ENCODE measurements at regions not wholly inside any gene's neighbourhood (a gene's known extent, or its start where the extent isn't known, plus 50 kb on each side); places are given as distances from the start of the nearest gene placed in this dataset.

- TF ChIP-seq, protein P1, sequence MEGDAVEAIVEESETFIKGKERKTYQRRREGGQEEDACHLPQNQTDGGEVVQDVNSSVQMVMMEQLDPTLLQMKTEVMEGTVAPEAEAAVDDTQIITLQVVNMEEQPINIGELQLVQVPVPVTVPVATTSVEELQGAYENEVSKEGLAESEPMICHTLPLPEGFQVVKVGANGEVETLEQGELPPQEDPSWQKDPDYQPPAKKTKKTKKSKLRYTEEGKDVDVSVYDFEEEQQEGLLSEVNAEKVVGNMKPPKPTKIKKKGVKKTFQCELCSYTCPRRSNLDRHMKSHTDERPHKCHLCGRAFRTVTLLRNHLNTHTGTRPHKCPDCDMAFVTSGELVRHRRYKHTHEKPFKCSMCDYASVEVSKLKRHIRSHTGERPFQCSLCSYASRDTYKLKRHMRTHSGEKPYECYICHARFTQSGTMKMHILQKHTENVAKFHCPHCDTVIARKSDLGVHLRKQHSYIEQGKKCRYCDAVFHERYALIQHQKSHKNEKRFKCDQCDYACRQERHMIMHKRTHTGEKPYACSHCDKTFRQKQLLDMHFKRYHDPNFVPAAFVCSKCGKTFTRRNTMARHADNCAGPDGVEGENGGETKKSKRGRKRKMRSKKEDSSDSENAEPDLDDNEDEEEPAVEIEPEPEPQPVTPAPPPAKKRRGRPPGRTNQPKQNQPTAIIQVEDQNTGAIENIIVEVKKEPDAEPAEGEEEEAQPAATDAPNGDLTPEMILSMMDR (IDR thresholded peaks at IDR 0.05; ENCODE audit: low read depth, low read length): no peak
These were observed 97.0 kb downstream of the NRN1 start for GRCh38 chr6:5909721-5910120.

GRCh38 chr6:5906842-5907241, 99.9 kb downstream of the NRN1 start:
- DNase-seq (ENCODE audit: extremely low read depth, low read depth): no peak
- TF ChIP-seq, protein P1 (IDR thresholded peaks at IDR 0.05; ENCODE audit: low read depth, low read length): no peak

More at GRCh38 chr6:5909721-5910120, 97.0 kb downstream of the NRN1 start:
- no peak for DNase-seq (ENCODE audit: extremely low read depth, low read depth)

DNA sequence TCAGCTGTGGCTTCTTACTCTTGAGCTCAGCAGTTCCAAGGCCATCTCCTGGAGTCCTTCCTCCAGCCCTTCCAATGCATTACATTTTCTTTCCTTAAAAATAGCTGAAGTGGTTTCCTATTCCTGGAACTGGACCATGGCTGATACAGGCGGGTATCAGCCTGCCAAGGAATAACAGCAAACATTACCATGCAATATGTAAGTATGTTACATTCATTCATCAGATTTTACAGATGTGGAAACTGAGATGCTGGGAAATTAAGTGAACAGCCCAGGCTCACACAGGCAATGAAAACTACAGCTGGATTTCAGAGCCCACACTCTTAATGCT, 100.4 kb downstream of the NRN1 start:
- DNase-seq (ENCODE audit: extremely low read depth, low read depth): no peak
- TF ChIP-seq, protein P1 (IDR thresholded peaks at IDR 0.05; ENCODE audit: low read depth, low read length): no peak

- DNase-seq (ENCODE audit: extremely low read depth, low read depth): peak; percentile 73
- TF ChIP-seq, protein P1 (IDR thresholded peaks at IDR 0.05; ENCODE audit: low read depth, low read length): no peak
These were observed 101.0 kb downstream of the NRN1 start for GRCh38 chr6:5905431-5906339.

DNA sequence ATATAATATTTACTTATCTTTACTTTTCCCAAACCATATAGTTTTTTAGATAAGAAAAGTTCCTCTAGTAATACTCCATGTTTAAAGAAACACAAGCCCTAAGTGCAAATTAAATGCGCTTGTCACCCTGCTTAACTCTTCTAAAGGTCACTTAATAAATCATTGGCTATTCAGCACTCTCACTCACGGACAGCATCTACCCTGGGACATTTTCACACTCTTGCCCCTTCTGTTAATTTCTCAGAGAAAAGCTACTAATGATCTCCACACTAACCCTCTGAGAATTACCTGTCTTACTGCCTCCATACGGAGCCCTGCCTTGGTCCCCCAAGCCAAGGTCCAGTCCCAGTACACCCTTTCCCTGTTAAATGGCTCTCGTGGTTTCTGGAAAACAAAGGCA, 102.2 kb downstream of the NRN1 start:
- no peak for DNase-seq (ENCODE audit: extremely low read depth, low read depth)
- TF ChIP-seq, protein P1 (IDR thresholded peaks at IDR 0.05; ENCODE audit: low read depth, low read length): no peak

DNA sequence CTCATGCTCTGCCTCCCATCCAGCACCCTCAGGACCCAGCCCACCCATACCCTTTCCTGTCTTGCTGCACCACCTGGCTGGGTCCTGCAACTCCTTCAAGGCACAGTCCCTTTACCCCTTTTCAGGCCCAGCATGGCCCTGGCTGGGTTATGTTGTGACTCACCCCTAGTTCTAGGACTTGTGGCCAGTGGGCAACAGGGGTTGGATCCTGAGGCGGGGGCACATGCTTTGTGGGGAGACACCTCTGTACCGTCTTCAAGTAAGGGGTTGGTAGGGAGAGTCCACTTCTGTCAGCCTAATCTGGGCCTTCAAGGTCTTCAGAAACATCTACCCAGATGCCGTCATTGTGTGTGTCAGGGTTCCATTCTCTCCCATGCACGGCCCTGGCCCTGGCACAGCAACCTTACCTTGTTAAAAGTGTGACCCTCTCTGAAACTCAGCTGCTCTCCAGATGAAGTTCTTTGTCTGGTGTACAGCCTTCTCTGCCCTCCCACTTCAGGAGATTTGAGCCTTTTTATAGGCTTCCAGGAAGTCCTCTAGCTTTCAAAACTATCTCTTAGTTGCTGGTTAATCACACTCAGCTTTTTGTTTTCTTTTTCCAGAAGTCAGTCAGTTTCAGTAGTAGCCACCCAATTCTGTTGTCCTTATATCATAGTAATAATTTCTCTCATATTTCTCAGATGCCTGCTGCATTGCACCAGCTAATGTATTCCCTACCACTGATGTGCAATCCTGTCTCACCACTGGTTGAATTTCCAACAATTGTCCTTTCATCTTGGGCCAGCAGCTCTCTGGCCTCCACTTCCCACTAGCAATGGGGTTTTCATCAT, 107.3 kb downstream of the NRN1 start:
- DNase-seq (ENCODE audit: extremely low read depth, low read depth): no peak
- TF ChIP-seq, protein P1 (IDR thresholded peaks at IDR 0.05; ENCODE audit: low read depth, low read length): no peak

DNA sequence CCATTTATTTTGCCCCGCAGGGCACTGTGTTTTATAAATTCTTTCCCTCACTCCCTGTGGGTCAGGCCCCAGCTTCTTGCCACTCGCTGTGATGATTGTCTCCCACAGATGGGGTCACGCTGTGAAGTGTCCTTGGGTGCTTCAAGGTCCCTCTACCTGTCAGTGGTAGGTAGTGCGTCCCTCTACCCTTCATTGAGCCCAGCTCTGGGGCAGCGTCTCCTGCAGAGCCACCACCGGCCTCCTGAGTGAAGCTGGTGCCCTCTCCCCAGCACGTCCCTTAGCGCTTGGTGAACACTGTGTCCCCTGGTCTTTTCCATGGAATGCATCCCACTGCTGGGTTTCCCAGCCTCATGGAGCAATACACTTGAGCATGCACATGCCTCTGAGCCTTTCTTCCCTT, 108.2 kb downstream of the NRN1 start:
- no peak for DNase-seq (ENCODE audit: extremely low read depth, low read depth)
- TF ChIP-seq, protein P1 (IDR thresholded peaks at IDR 0.05; ENCODE audit: low read depth, low read length): no peak
